Neuronal stem cell (in vitro differentiated cells): ENCODE measurements at regions not wholly inside any gene's neighbourhood (a gene's known extent, or its start where the extent isn't known, plus 50 kb on each side); places are given as distances from the start of the nearest gene placed in this dataset.

Source experiments
- DNase-seq: peaks from one replicate; pipeline ENCODE4 v3.0.0-alpha.2; 2013; ENCODE audit warnings: low spot score
- H2AFZ ChIP-seq: one replicate; pipeline ENCODE4 v1.6.1; 2013; ENCODE audit warnings: mild to moderate bottlenecking, low read length, inconsistent platforms
- H2AK5ac ChIP-seq: 2 replicates; pipeline ENCODE4 v1.6.1; 2013; ENCODE audit warnings: low read depth, mild to moderate bottlenecking, inconsistent platforms, low read length, moderate library complexity, mixed read lengths
- H2BK120ac ChIP-seq: 2 replicates; pipeline ENCODE4 v1.6.1; 2013; ENCODE audit warnings: low read depth, mild to moderate bottlenecking, inconsistent platforms, low read length, moderate library complexity, mixed read lengths
- H2BK12ac ChIP-seq: one replicate; pipeline ENCODE4 v1.6.1; 2013; ENCODE audit warnings: low read length, inconsistent platforms
- H2BK15ac ChIP-seq: 2 replicates; pipeline ENCODE4 v1.6.1; 2013; ENCODE audit warnings: mild to moderate bottlenecking, low read length, inconsistent platforms, mixed read lengths
- H2BK5ac ChIP-seq: one replicate; pipeline ENCODE4 v1.6.1; 2013; ENCODE audit warnings: inconsistent platforms, mild to moderate bottlenecking, low read length, moderate library complexity
- H3K14ac ChIP-seq: one replicate; pipeline ENCODE4 v1.6.1; 2013; ENCODE audit warnings: low read length, inconsistent platforms
- H3K18ac ChIP-seq: 2 replicates; pipeline ENCODE4 v1.6.1; 2013; ENCODE audit warnings: low read length, inconsistent platforms
- H3K23ac ChIP-seq: 2 replicates; pipeline ENCODE4 v1.6.1; 2013; ENCODE audit warnings: low read depth, mild to moderate bottlenecking, mixed read lengths, low read length, inconsistent platforms; ENCODE audit not compliant: poor library complexity
- H3K27ac ChIP-seq: replicated peaks from 3 replicates; pipeline ENCODE4 v1.5.1; 2013; ENCODE audit warnings: low read length, inconsistent platforms
- H3K27me3 ChIP-seq, 3 experiments: 2 replicates each; pipeline ENCODE4 v1.6.1; 2013; ENCODE audit warnings: low read length in 3 of 3, mild to moderate bottlenecking in 2 of 3, inconsistent platforms in 1 of 3, low read depth in 1 of 3, mixed read lengths in 1 of 3, moderate library complexity in 1 of 3; ENCODE audit not compliant: control insufficient read depth in 3 of 3, insufficient read depth in 3 of 3
- H3K36me3 ChIP-seq, 2 donors: replicated peaks in 1 of 2; 2 replicates each; pipeline ENCODE4 v1.6.1; 2013; ENCODE audit warnings: low read length in 2 of 2; ENCODE audit not compliant: control insufficient read depth in 2 of 2, insufficient read depth in 2 of 2
- H3K4ac ChIP-seq: 2 replicates; pipeline ENCODE4 v1.6.1; 2013; ENCODE audit warnings: inconsistent platforms, mild to moderate bottlenecking, low read length, moderate library complexity
- H3K4me1 ChIP-seq, 2 donors: 1 replicate in 1 of 2; 2 replicates in 1 of 2; pipeline ENCODE4 v1.6.1; 2013; ENCODE audit warnings: low read length in 2 of 2, low read depth in 1 of 2; ENCODE audit not compliant: control insufficient read depth in 2 of 2, insufficient read depth in 1 of 2
- H3K4me2 ChIP-seq: one replicate; pipeline ENCODE4 v1.6.1; 2013; ENCODE audit warnings: mild to moderate bottlenecking, low read length, inconsistent platforms; ENCODE audit not compliant: insufficient read depth, poor library complexity, severe bottlenecking
- H3K4me3 ChIP-seq, 2 donors: 2 replicates each; pipeline ENCODE4 v1.5.1; 2013; ENCODE audit warnings: low read length in 2 of 2, mild to moderate bottlenecking in 2 of 2, inconsistent platforms in 1 of 2, moderate library complexity in 1 of 2
- H3K79me1 ChIP-seq: one replicate; pipeline ENCODE4 v1.6.1; 2013; ENCODE audit warnings: low read depth, mild to moderate bottlenecking, inconsistent platforms, low read length, moderate library complexity
- H3K9ac ChIP-seq: one replicate; pipeline ENCODE4 v1.6.1; 2013; ENCODE audit warnings: mild to moderate bottlenecking, low read depth, low read length, inconsistent platforms; ENCODE audit not compliant: poor library complexity
- H3K9me3 ChIP-seq, 2 donors: replicated peaks in 1 of 2; 2 replicates each; pipeline versions ENCODE3 to v1.6.1; 2013; ENCODE audit warnings: low read length in 2 of 2, mild to moderate bottlenecking in 2 of 2, inconsistent platforms in 1 of 2, low read depth in 1 of 2, mixed read lengths in 1 of 2, moderate library complexity in 1 of 2; ENCODE audit not compliant: control insufficient read depth in 2 of 2, insufficient read depth in 1 of 2
- H4K8ac ChIP-seq: one replicate; pipeline ENCODE4 v1.6.1; 2013; ENCODE audit warnings: low read depth, mild to moderate bottlenecking, inconsistent platforms, low read length, moderate library complexity
- H4K91ac ChIP-seq: one replicate; pipeline ENCODE4 v1.6.1; 2013; ENCODE audit warnings: low read length, low read depth, mild to moderate bottlenecking, inconsistent platforms; ENCODE audit not compliant: poor library complexity
- whole genome bisulfite sequencing, 2 donors: extraction: QIAGEN DNeasy Blood & Tissue Kit; methylation state at CpG; one replicate each; pipeline ENCODE4 v1.1.7; 2013; ENCODE audit warnings: missing lambda C conversion rate in 2 of 2, mixed read lengths in 1 of 2; ENCODE audit not compliant: insufficient read length in 2 of 2, insufficient replicate concordance in 1 of 2; ENCODE audit errors: extremely low coverage in 2 of 2; 5-methylcytosine and 5-hydroxymethylcytosine counted together

GRCh38 chr4:29326004-29326403 lies 1394.2 kb upstream of the PCDH7 start:
- no peak overlapping the region for H3K4me2 ChIP-seq
- H2BK15ac ChIP-seq, result no peak overlapping the region
- no peak overlapping the region for H2AK5ac ChIP-seq
- H3K9me3 ChIP-seq, result no peaks in the 10 kb centered on the region
- H3K14ac ChIP-seq, result no peak overlapping the region
- H3K27me3 ChIP-seq, result no peaks in the 10 kb centered on the region
- H3K9ac ChIP-seq, result no peak overlapping the region
- no peak overlapping the region for H3K23ac ChIP-seq
- no CpG with 5 or more reads among the region's 2 CpGs for WGBS, 2 donors
- H3K4ac ChIP-seq, result no peak overlapping the region
- H3K4me3 ChIP-seq, result no peak overlapping the region
- no peak overlapping the region for H2AFZ ChIP-seq
- H2BK12ac ChIP-seq, result no peak overlapping the region
- no peaks in the 10 kb centered on the region for H3K4me1 ChIP-seq
- H3K36me3 ChIP-seq, result no peaks in the 10 kb centered on the region
- no peak overlapping the region for H2BK120ac ChIP-seq
- no peaks in the 10 kb centered on the region for H3K79me1 ChIP-seq
- no peak overlapping the region for H4K91ac ChIP-seq
- no peak overlapping the region for H4K8ac ChIP-seq
- no peak overlapping the region for H3K27ac ChIP-seq
- no peak overlapping the region for H2BK5ac ChIP-seq
- no peak overlapping the region for H3K18ac ChIP-seq
- DNase-seq, result no peak

GRCh38 chr4:29326816-29327215 lies 1393.4 kb upstream of the PCDH7 start:
- no CpG with 5 or more reads among the region's 2 CpGs for WGBS, 2 donors
- H3K4ac ChIP-seq, result no peak overlapping the region
- H2AFZ ChIP-seq, result no peak overlapping the region

GRCh38 chr4:29336861-29337260 lies 1383.3 kb upstream of the PCDH7 start:
- WGBS, 2 donors, result no CpG with 5 or more reads among the region's 1 CpG
- Histone ChIP-seq H3K9ac (no peak overlapping the region), H3K79me1 (no peaks in the 10 kb centered on the region), H3K18ac (no peak overlapping the region), H3K36me3 (no peaks in the 10 kb centered on the region), H4K8ac (no peak overlapping the region), H4K91ac (no peak overlapping the region), H2BK15ac (no peak overlapping the region), H2BK5ac (no peak overlapping the region), H3K4ac (no peak overlapping the region), H3K23ac (no peak overlapping the region), H3K9me3 (no peaks in the 10 kb centered on the region), H3K4me2 (no peak overlapping the region), H2BK120ac (no peak overlapping the region), H2AK5ac (no peak overlapping the region), H3K4me3 (no peak overlapping the region), H3K14ac (no peak overlapping the region), H3K4me1 (no peaks in the 10 kb centered on the region), H2AFZ (no peak overlapping the region), H2BK12ac (no peak overlapping the region), H3K27me3 (no peaks in the 10 kb centered on the region), H3K27ac (no peak overlapping the region)
- no peak for DNase-seq

More at GRCh38 chr4:29326816-29327215, 1393.4 kb upstream of the PCDH7 start:
- H3K36me3 ChIP-seq, result no peaks in the 10 kb centered on the region
- H3K18ac ChIP-seq, result no peak overlapping the region
- H4K8ac ChIP-seq, result no peak overlapping the region
- no peaks in the 10 kb centered on the region for H3K4me1 ChIP-seq
- H3K4me3 ChIP-seq, result no peak overlapping the region
- no peak overlapping the region for H2BK15ac ChIP-seq
- no peaks in the 10 kb centered on the region for H3K9me3 ChIP-seq
- no peak overlapping the region for H3K27ac ChIP-seq
- no peak overlapping the region for H2BK12ac ChIP-seq
- no peak overlapping the region for H2BK120ac ChIP-seq
- no peak overlapping the region for H3K9ac ChIP-seq
- H3K27me3 ChIP-seq, result no peaks in the 10 kb centered on the region
- no peak for DNase-seq
- no peak overlapping the region for H2BK5ac ChIP-seq
- H3K23ac ChIP-seq, result no peak overlapping the region
- no peak overlapping the region for H4K91ac ChIP-seq
- no peak overlapping the region for H3K14ac ChIP-seq
- no peak overlapping the region for H2AK5ac ChIP-seq
- no peak overlapping the region for H3K4me2 ChIP-seq
- H3K79me1 ChIP-seq, result no peaks in the 10 kb centered on the region

- H3K4me2 ChIP-seq, result no peak overlapping the region
- no peak overlapping the region for H2AFZ ChIP-seq
- H4K91ac ChIP-seq, result no peak overlapping the region
- H3K4me1 ChIP-seq, result no peaks in the 10 kb centered on the region
- WGBS, 2 donors, result no CpG with 5 or more reads among the region's 2 CpGs
- H3K18ac ChIP-seq, result no peak overlapping the region
- H3K4ac ChIP-seq, result no peak overlapping the region
- H4K8ac ChIP-seq, result no peak overlapping the region
- no peak overlapping the region for H2BK5ac ChIP-seq
- H3K36me3 ChIP-seq, result no peaks in the 10 kb centered on the region
- H3K27me3 ChIP-seq, result no peaks in the 10 kb centered on the region
- no peak overlapping the region for H2AK5ac ChIP-seq
- no peak overlapping the region for H3K23ac ChIP-seq
- no peaks in the 10 kb centered on the region for H3K79me1 ChIP-seq
- no peak overlapping the region for H3K4me3 ChIP-seq
- no peaks in the 10 kb centered on the region for H3K9me3 ChIP-seq
- DNase-seq, result no peak
- H3K27ac ChIP-seq, result no peak overlapping the region
- H3K14ac ChIP-seq, result no peak overlapping the region
- no peak overlapping the region for H2BK12ac ChIP-seq
- H2BK120ac ChIP-seq, result no peak overlapping the region
- no peak overlapping the region for H2BK15ac ChIP-seq
- H3K9ac ChIP-seq, result no peak overlapping the region
These were observed 1347.2 kb upstream of the PCDH7 start for GRCh38 chr4:29372971-29373370.
